ENCODE measurements at regions not wholly inside any gene's neighbourhood (a gene's known extent, or its start where the extent isn't known, plus 50 kb on each side); places are given as distances from the start of the nearest gene placed in this dataset.

DNA sequence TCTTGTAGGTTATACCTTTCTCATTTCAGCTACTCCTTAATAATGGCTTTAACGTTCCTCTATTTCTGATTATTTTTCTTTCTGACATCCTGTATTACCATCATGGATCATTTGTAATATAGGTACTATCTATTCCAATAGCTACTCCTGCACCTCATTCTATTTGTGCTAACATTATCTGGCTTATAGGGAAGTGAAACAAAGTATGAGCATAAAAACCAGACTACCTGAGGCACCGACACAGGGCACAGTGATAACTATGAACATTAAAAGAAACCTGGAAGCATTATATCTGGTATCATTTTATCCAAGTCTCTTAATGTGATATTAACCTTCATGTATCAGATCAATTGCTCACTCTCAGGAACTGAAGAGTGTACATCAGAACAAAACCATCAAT, 407.3 kb downstream of the DMRT2 start:
- no peak for TF ChIP-seq CTCF (IDR thresholded peaks at IDR 0.05; ENCODE audit: extremely low read depth in 1 of 2, insufficient read depth in 1 of 2, low read depth in 1 of 2, low read length in 2 of 2)
- no peak for TF ChIP-seq POLR2A (IDR thresholded peaks at IDR 0.05; ENCODE audit: low read depth, low read length)
- TF ChIP-seq MAX (IDR thresholded peaks at IDR 0.05; ENCODE audit: insufficient read depth, insufficient read length): no peak
- no peak for TF ChIP-seq MYC (IDR thresholded peaks at IDR 0.05; ENCODE audit: low read depth, low read length)
- no peak for TF ChIP-seq POLR2AphosphoS5 (IDR thresholded peaks at IDR 0.05; ENCODE audit: insufficient read depth, low read depth, low read length)
- TF ChIP-seq JUN (IDR thresholded peaks at IDR 0.05; ENCODE audit: borderline replicate concordance, insufficient read depth, insufficient read length, low read depth): no peak
- TF ChIP-seq GATA2 (IDR thresholded peaks at IDR 0.05; ENCODE audit: insufficient read depth, insufficient read length, low read depth, low read length): no peak

Data from endothelial cell of umbilical vein (primary cell).